HS-5 (cell line): ENCODE measurements at regions not wholly inside any gene's neighbourhood (a gene's known extent, or its start where the extent isn't known, plus 50 kb on each side); places are given as distances from the start of the nearest gene placed in this dataset.

Experiments
- DNase-seq: peaks from one replicate; pipeline ENCODE4 v3.0.0-alpha.2; 2012; ENCODE audit warnings: low read depth

GRCh38 chr11:109267293-109268095 lies 154.5 kb upstream of the C11orf87 start:
- no peak for DNase-seq

- no peak for DNase-seq
These were observed 146.1 kb upstream of the C11orf87 start for GRCh38 chr11:109275931-109276330.

GRCh38 chr11:109285465-109285864 lies 136.5 kb upstream of the C11orf87 start:
- no peak for DNase-seq

GRCh38 chr11:109291553-109291952 lies 130.4 kb upstream of the C11orf87 start:
- DNase-seq, result no peak

GRCh38 chr11:109298865-109299264 lies 123.1 kb upstream of the C11orf87 start:
- no peak for DNase-seq

- no peak for DNase-seq
These were observed 121.8 kb upstream of the C11orf87 start for GRCh38 chr11:109300211-109300610.

- DNase-seq, result no peak
These were observed 119.2 kb upstream of the C11orf87 start for GRCh38 chr11:109302591-109303334.

GRCh38 chr11:109303342-109303741 lies 118.6 kb upstream of the C11orf87 start:
- no peak for DNase-seq

- DNase-seq, result no peak
These were observed 117.8 kb upstream of the C11orf87 start for GRCh38 chr11:109304159-109304558.

- DNase-seq, result no peak
These were observed 117.0 kb upstream of the C11orf87 start for GRCh38 chr11:109305009-109305408.

GRCh38 chr11:109306322-109306721 lies 115.7 kb upstream of the C11orf87 start:
- peak; percentile 35 for DNase-seq

GRCh38 chr11:109307366-109307765 lies 114.6 kb upstream of the C11orf87 start:
- no peak for DNase-seq

- DNase-seq, result no peak
These were observed 113.4 kb upstream of the C11orf87 start for GRCh38 chr11:109308551-109308950.

- DNase-seq, result no peak
These were observed 112.8 kb upstream of the C11orf87 start for GRCh38 chr11:109309153-109309552.

- DNase-seq, result no peak
These were observed 104.3 kb upstream of the C11orf87 start for GRCh38 chr11:109317726-109318125.

GRCh38 chr11:109320595-109320994 lies 101.4 kb upstream of the C11orf87 start:
- DNase-seq, result peak; percentile 42

- no peak for DNase-seq
These were observed 95.2 kb upstream of the C11orf87 start for GRCh38 chr11:109326781-109327180.

- no peak for DNase-seq
These were observed 92.3 kb upstream of the C11orf87 start for GRCh38 chr11:109329716-109330115.

GRCh38 chr11:109338131-109338530 lies 83.9 kb upstream of the C11orf87 start:
- DNase-seq, result no peak

GRCh38 chr11:109342261-109342660 lies 79.7 kb upstream of the C11orf87 start:
- DNase-seq, result no peak

GRCh38 chr11:109343242-109343641 lies 78.7 kb upstream of the C11orf87 start:
- no peak for DNase-seq

- no peak for DNase-seq
These were observed 74.7 kb upstream of the C11orf87 start for GRCh38 chr11:109347304-109347703.
